ENCODE measurements at regions not wholly inside any gene's neighbourhood (a gene's known extent, or its start where the extent isn't known, plus 50 kb on each side); places are given as distances from the start of the nearest gene placed in this dataset.

DNA sequence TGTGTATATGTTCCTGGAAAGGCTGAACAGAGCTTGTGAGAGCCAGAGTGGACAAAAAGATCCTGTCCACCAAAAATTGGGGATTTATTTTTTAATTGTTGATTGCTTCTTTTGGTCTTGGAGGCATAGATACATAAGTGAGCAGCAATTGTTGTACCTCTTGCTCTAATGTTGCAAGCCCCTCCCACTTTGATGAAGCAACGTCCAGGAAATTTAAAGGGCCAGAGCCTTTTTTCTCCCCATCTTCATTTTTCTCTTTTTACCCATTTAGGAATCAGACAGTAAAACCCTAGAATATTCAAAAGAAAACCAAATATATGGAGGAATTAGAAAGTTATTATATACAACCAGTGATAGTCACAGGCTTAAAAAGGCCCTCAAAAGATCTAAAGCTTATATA lies 871.8 kb upstream of the NRXN1 start:
- TF ChIP-seq, protein P1, sequence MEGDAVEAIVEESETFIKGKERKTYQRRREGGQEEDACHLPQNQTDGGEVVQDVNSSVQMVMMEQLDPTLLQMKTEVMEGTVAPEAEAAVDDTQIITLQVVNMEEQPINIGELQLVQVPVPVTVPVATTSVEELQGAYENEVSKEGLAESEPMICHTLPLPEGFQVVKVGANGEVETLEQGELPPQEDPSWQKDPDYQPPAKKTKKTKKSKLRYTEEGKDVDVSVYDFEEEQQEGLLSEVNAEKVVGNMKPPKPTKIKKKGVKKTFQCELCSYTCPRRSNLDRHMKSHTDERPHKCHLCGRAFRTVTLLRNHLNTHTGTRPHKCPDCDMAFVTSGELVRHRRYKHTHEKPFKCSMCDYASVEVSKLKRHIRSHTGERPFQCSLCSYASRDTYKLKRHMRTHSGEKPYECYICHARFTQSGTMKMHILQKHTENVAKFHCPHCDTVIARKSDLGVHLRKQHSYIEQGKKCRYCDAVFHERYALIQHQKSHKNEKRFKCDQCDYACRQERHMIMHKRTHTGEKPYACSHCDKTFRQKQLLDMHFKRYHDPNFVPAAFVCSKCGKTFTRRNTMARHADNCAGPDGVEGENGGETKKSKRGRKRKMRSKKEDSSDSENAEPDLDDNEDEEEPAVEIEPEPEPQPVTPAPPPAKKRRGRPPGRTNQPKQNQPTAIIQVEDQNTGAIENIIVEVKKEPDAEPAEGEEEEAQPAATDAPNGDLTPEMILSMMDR (optimal IDR thresholded peaks at IDR 0.05 in 1 of 3, IDR thresholded peaks at IDR 0.05 in 1 of 3, conservative IDR thresholded peaks at IDR 0.05 in 1 of 3; ENCODE audit: extremely low read depth in 1 of 3, insufficient read depth in 2 of 3, low read length in 3 of 3): no peak
- TF ChIP-seq EZH2 (IDR thresholded peaks at IDR 0.05; ENCODE audit: low read length): no peak
